Thyroid gland (tissue), 4 donors: ENCODE measurements at regions not wholly inside any gene's neighbourhood (a gene's known extent, or its start where the extent isn't known, plus 50 kb on each side); places are given as distances from the start of the nearest gene placed in this dataset.

Experiments used
- CTCF ChIP-seq, 6 experiments: fragments of 200-600 bp in 3 of 6; fragments of 450-650 bp in 3 of 6; sonication (generic) in 3 of 6; IDR thresholded peaks; one replicate each; pipeline ENCODE4 v1.5.1; 2016 to 2019; ENCODE audit warnings: antibody characterized with exemption in 6 of 6, mild to moderate bottlenecking in 2 of 6, inconsistent platforms in 1 of 6, moderate library complexity in 1 of 6
- POLR2A ChIP-seq, 2 donors: fragments of 450-650 bp; IDR thresholded peaks; one replicate each; pipeline ENCODE4 v1.6.1; 2017; ENCODE audit warnings: antibody characterized with exemption in 2 of 2, mild to moderate bottlenecking in 2 of 2, moderate library complexity in 1 of 2

DNA sequence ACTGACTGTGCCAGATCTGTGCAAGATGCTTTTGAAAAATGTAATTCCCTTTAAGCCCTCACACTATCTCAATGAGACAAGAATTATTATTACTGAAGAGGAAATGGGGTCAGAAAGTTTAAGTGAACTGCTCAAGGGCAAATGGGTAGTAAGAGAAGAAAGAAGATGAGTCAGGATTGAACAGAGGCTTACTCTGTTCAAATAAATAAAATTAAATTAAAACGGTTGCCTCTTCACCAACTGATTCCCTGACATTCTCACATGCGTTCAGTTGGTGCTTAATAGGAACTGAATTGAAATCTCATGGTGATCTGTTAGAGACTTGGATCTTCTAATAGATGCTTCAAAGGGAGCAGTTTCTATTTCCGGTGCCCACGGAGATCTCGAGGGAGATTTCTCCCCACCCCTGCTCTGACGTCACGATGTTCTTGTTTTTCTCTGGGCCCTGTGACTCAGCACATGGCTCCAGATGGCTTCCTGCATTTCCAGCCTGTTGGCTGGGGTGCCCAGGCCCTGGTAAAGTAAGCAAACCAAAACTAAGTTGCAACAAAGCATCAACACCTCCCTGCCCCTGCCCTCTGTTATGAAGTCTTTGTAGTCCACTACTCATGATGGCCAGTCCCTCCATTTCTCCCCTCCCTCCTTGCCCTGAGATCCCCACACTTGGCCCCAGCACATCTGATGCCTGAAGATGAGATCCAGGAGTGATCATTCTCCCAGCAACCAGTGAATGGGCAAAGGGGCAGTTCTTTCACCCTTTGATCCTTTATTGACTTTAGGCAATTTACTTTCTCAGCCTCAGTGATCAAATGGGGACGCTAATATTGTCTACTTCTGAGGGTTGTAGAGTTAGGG is 106.1 kb upstream of the CPEB4 start:
- TF ChIP-seq CTCF (IDR thresholded peaks at IDR 0.05) (no peak), POLR2A (IDR thresholded peaks at IDR 0.05) (peak in 1 of 2 donors; percentile 28)
